CD4-positive, alpha-beta T cell (primary cell): ENCODE measurements at regions not wholly inside any gene's neighbourhood (a gene's known extent, or its start where the extent isn't known, plus 50 kb on each side); places are given as distances from the start of the nearest gene placed in this dataset.

ENCODE experiments used
- ATAC-seq: fragments of 200-7000 bp; cut with Tn5 transposase; one replicate; pipeline ENCODE4 v1.10.0; 2022; ENCODE audit warnings: mild to moderate bottlenecking; ENCODE audit not compliant: poor library complexity
- CTCF ChIA-PET: fragments of 350-600 bp; sonication (Branson Sonifier 250); formaldehyde crosslinking; loops from one replicate; lab custom pipeline; 2021; ENCODE audit warnings: antibody characterized with exemption, inconsistent platforms; lab: Charles Lee
- POLR2A ChIA-PET: fragments of 350-600 bp; sonication (Branson Sonifier 250); formaldehyde crosslinking; loops from one replicate; lab custom pipeline; 2021; ENCODE audit warnings: antibody characterized with exemption, inconsistent platforms; lab: Charles Lee
- DNase-seq, 14 experiments: peaks; one replicate each; pipeline ENCODE4 v3.0.0-alpha.2; 2013 to 2020; ENCODE audit warnings: mixed read lengths in 2 of 14
- H3K27ac ChIP-seq, 2 donors: one replicate each; pipeline versions ENCODE4 v1.5.1 to v1.7.0; 2013; ENCODE audit warnings: low read length in 2 of 2, low read depth in 1 of 2, mild to moderate bottlenecking in 1 of 2
- H3K27me3 ChIP-seq, 2 experiments: 1 replicate in 1 of 2; 2 replicates in 1 of 2; pipeline versions ENCODE4 v1.6.1 to v1.7.0; 2013; ENCODE audit warnings: low read length in 2 of 2, control low read depth in 1 of 2, mild to moderate bottlenecking in 1 of 2, moderate library complexity in 1 of 2; ENCODE audit not compliant: insufficient read depth in 2 of 2, control insufficient read depth in 1 of 2
- H3K36me3 ChIP-seq: one replicate; pipeline ENCODE4 v1.6.1; 2013; ENCODE audit warnings: low read length, control low read depth; ENCODE audit not compliant: insufficient read depth
- H3K4me1 ChIP-seq: one replicate; pipeline ENCODE4 v1.6.1; 2013; ENCODE audit warnings: low read length, control low read depth; ENCODE audit not compliant: insufficient read depth
- H3K4me3 ChIP-seq: one replicate; pipeline ENCODE4 v1.5.1; 2013; ENCODE audit warnings: mild to moderate bottlenecking, low read length, moderate library complexity
- H3K9me3 ChIP-seq, 2 experiments: 1 replicate in 1 of 2; 2 replicates in 1 of 2; pipeline versions ENCODE4 v1.6.1 to v1.7.0; 2013; ENCODE audit warnings: low read length in 2 of 2, mild to moderate bottlenecking in 2 of 2, control low read depth in 1 of 2, moderate library complexity in 1 of 2; ENCODE audit not compliant: control insufficient read depth in 1 of 2, insufficient read depth in 1 of 2
- H3K27ac Mint-ChIP-seq: one replicate; pipeline ENCODE4 v1.8.0; 2020; ENCODE audit warnings: mixed read lengths
- H3K27me3 Mint-ChIP-seq: one replicate; pipeline ENCODE4 v1.8.0; 2021; ENCODE audit warnings: mixed read lengths
- H3K36me3 Mint-ChIP-seq: one replicate; pipeline ENCODE4 v1.8.0; 2021; ENCODE audit warnings: low read depth, mixed read lengths
- H3K4me1 Mint-ChIP-seq: one replicate; pipeline ENCODE4 v1.8.0; 2021; ENCODE audit warnings: low read depth, mixed read lengths
- H3K4me3 Mint-ChIP-seq: one replicate; pipeline ENCODE4 v1.8.0; 2020; ENCODE audit warnings: mild to moderate bottlenecking, mixed read lengths
- H3K9me3 Mint-ChIP-seq: one replicate; pipeline ENCODE4 v1.8.0; 2020; ENCODE audit warnings: mixed read lengths
- intact Hi-C, 2 experiments: fragments of 100-400 bp; cut with DNase I in 1 of 2; cut with micrococcal nuclease in 1 of 2; formaldehyde crosslinking; loops; one replicate each; pipeline versions ENCODE4 v1.15.1 to v1.9.0; 2023 to 2025; cut with DNase I, micrococcal nuclease
- TF ChIP-seq, protein P1 (sequence below): fragments of 200-600 bp; IDR thresholded peaks from one replicate; pipeline ENCODE4 v1.8.0; 2022; ENCODE audit warnings: antibody characterized with exemption, mild to moderate bottlenecking

DNA sequence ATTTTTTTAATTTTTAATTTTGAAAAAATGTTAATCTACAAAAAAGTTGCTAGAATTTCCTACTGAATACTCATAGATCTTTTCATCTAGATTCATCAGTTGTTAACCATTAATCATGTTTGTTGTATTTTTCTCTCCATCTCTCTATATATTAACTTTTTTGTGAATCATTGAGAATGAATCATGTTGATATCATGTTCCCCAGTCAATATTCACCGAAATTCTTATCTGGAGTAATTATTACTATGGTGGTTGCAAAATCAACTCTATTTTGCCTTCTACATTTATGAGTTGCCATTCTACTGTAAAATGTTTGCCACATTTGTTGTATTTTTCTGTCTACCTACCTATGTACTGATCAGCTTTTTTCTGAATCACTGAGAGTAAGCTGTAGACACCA, 154.0 kb downstream of the SPP2 start:
- ChIA-PET CTCF (no interaction called here), POLR2A (no interaction called here)
- DNase-seq (no peak), ATAC-seq (no peak)
- H3K36me3 ChIP-seq = no peaks in the 10 kb centered on the region
- H3K27ac ChIP-seq = no peak overlapping the region
- H3K27me3 Mint-ChIP-seq = no peaks in the 10 kb centered on the region
- peaks cover 2% of the 10 kb centered on the region for H3K9me3 Mint-ChIP-seq
- H3K4me1 Mint-ChIP-seq = no peaks in the 10 kb centered on the region
- intact Hi-C loops = no loop called here
- peaks cover 3% of the 10 kb centered on the region for H3K36me3 Mint-ChIP-seq
- TF ChIP-seq, protein P1, sequence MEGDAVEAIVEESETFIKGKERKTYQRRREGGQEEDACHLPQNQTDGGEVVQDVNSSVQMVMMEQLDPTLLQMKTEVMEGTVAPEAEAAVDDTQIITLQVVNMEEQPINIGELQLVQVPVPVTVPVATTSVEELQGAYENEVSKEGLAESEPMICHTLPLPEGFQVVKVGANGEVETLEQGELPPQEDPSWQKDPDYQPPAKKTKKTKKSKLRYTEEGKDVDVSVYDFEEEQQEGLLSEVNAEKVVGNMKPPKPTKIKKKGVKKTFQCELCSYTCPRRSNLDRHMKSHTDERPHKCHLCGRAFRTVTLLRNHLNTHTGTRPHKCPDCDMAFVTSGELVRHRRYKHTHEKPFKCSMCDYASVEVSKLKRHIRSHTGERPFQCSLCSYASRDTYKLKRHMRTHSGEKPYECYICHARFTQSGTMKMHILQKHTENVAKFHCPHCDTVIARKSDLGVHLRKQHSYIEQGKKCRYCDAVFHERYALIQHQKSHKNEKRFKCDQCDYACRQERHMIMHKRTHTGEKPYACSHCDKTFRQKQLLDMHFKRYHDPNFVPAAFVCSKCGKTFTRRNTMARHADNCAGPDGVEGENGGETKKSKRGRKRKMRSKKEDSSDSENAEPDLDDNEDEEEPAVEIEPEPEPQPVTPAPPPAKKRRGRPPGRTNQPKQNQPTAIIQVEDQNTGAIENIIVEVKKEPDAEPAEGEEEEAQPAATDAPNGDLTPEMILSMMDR = no peak
- H3K4me1 ChIP-seq = no peaks in the 10 kb centered on the region
- H3K4me3 ChIP-seq = no peak overlapping the region
- peaks cover 14 to 21% of the 10 kb centered on the region in 2 experiments for H3K9me3 ChIP-seq
- no peak overlapping the region for H3K4me3 Mint-ChIP-seq
- H3K27me3 ChIP-seq = no peaks in the 10 kb centered on the region
- H3K27ac Mint-ChIP-seq = no peak overlapping the region

DNA sequence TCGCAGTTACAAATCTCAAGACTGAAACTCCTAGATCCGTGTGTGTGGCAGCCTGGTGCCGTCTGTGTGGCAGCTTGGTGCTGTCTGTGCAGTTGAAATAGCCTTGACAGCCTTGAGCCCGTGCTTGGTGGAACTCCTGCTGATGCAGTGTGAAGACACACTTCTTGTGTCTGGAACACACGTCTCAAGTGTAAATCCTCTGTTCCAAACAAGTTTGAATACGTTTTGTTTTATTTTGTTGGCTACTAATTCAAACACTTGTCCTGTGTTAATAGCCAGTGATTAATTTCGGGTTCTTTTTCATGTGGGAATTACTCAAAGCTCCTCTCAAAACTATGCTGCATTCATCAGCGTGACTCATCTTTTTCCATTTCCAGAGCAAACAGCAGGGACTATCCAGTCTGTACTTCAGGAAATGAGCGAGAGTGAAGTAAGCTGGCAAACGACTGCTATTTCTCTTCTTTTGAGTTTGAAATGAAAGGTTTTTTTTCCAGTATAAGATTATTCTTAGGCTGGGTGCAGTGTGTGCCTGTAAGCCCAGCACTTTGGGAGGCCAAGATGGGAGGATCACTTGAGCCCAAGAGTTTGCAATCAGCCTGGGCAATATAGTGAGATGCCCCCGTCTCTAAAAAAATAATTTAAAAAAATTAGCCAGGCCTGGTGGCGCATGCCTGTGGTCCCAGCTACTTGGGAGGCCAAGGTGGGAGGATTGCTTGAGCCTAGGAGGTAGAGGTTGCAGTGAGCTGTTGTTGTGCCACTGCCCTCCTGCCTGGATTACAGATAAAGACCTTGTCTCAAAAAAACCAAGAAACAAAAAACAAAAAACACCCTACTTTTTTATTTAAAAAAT, 152.9 kb downstream of the SPP2 start:
- Histone ChIP-seq H3K4me3 (no peak overlapping the region), H3K4me1 (no peaks in the 10 kb centered on the region), H3K27me3 (no peaks in the 10 kb centered on the region), H3K27ac (no peak overlapping the region), H3K9me3 (peaks cover 14 to 21% of the 10 kb centered on the region in 2 experiments), H3K36me3 (no peaks in the 10 kb centered on the region)
- H3K4me3 Mint-ChIP-seq = no peak overlapping the region
- no peak for DNase-seq
- ChIA-PET CTCF (no interaction called here), POLR2A (no interaction called here)
- peaks cover 3% of the 10 kb centered on the region for H3K36me3 Mint-ChIP-seq
- TF ChIP-seq, protein P1 = no peak
- intact Hi-C loops = no loop called here
- H3K27ac Mint-ChIP-seq = no peak overlapping the region
- H3K9me3 Mint-ChIP-seq = no peaks in the 10 kb centered on the region
- no peaks in the 10 kb centered on the region for H3K27me3 Mint-ChIP-seq
- no peak for ATAC-seq
- H3K4me1 Mint-ChIP-seq = no peaks in the 10 kb centered on the region

DNA sequence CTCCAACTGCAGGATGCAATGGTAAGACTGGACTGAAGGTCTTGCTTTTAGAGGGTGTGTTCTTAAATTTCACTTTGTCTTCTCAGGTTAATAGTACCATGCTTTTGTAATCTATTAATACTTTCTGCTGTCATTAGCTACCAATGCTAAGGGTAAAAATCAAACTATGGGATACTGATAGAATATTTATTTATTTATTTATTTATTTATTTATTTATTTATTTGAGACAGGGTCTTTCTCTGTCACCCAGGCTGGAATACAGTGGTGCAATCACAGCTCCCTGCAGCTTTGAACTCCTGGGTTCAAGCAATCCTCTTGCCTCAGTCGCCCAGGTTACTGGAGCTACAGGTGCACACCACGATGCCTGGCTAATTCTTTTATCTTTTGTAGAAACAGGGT, 152.1 kb downstream of the SPP2 start:
- Mint-ChIP-seq H3K27me3 (no peaks in the 10 kb centered on the region), H3K4me3 (no peak overlapping the region), H3K36me3 (peaks cover 3% of the 10 kb centered on the region), H3K27ac (no peak overlapping the region), H3K9me3 (no peaks in the 10 kb centered on the region), H3K4me1 (no peaks in the 10 kb centered on the region)
- no peaks in the 10 kb centered on the region for H3K36me3 ChIP-seq
- peaks cover 12 to 21% of the 10 kb centered on the region in 2 experiments for H3K9me3 ChIP-seq
- no peaks in the 10 kb centered on the region for H3K4me1 ChIP-seq
- no peaks in the 10 kb centered on the region for H3K27me3 ChIP-seq
- CTCF ChIA-PET = no interaction called here
- intact Hi-C loops = no loop called here
- ATAC-seq (no peak), DNase-seq (no peak)
- TF ChIP-seq, protein P1 = no peak
- POLR2A ChIA-PET = no interaction called here
- H3K4me3 ChIP-seq = no peak overlapping the region
- H3K27ac ChIP-seq = no peak overlapping the region
